HEK293T (cell line): ENCODE measurements at regions not wholly inside any gene's neighbourhood (a gene's known extent, or its start where the extent isn't known, plus 50 kb on each side); places are given as distances from the start of the nearest gene placed in this dataset.

Experiments used
- BHLHE40 ChIP-seq: fragments of 450-650 bp; IDR thresholded peaks from 2 replicates; pipeline ENCODE4 v1.6.1; 2016; ENCODE audit warnings: mild to moderate bottlenecking, moderate library complexity, borderline replicate concordance
- ELF4 ChIP-seq: fragments of 450-650 bp; IDR thresholded peaks from 2 replicates; pipeline ENCODE4 v1.6.1; 2017; ENCODE audit warnings: antibody characterized with exemption
- L3MBTL2 ChIP-seq: fragments of 450-650 bp; conservative IDR thresholded peaks from 2 replicates; pipeline ENCODE4 v1.6.1; 2016; ENCODE audit warnings: mild to moderate bottlenecking
- SUZ12 ChIP-seq: fragments of 450-650 bp; IDR thresholded peaks from 2 replicates; pipeline ENCODE4 v1.6.1; 2016; ENCODE audit warnings: mild to moderate bottlenecking
- TF ChIP-seq, protein P1 (sequence below): fragments of 450-650 bp; IDR thresholded peaks from 2 replicates; pipeline ENCODE4 v1.6.1; 2016

GRCh38 chr20:60509407-60509806, 551.2 kb downstream of the CDH26 start:
- TF ChIP-seq ELF4 (no peak), L3MBTL2 (no peak), BHLHE40 (no peak), SUZ12 (no peak)
- TF ChIP-seq, protein P1, sequence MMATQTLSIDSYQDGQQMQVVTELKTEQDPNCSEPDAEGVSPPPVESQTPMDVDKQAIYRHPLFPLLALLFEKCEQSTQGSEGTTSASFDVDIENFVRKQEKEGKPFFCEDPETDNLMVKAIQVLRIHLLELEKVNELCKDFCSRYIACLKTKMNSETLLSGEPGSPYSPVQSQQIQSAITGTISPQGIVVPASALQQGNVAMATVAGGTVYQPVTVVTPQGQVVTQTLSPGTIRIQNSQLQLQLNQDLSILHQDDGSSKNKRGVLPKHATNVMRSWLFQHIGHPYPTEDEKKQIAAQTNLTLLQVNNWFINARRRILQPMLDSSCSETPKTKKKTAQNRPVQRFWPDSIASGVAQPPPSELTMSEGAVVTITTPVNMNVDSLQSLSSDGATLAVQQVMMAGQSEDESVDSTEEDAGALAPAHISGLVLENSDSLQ: no peak
